ENCODE measurements at regions not wholly inside any gene's neighbourhood (a gene's known extent, or its start where the extent isn't known, plus 50 kb on each side); places are given as distances from the start of the nearest gene placed in this dataset.

- no peak overlapping the region for H3K9ac ChIP-seq (ENCODE audit: control insufficient read depth, insufficient read depth, low read length)
- no peak for TF ChIP-seq SMAD1 (IDR thresholded peaks at IDR 0.05; ENCODE audit: low read depth, partially characterized antibody)
- no peak for TF ChIP-seq RB1 (IDR thresholded peaks at IDR 0.05; ENCODE audit: borderline replicate concordance)
- no peak for TF ChIP-seq CHD2 (IDR thresholded peaks at IDR 0.05; ENCODE audit: borderline replicate concordance, low read depth, low read length)
- TF ChIP-seq STAT1 (conservative IDR thresholded peaks at IDR 0.05), result no peak
- no peak for TF ChIP-seq USF2 (IDR thresholded peaks at IDR 0.05; ENCODE audit: borderline replicate concordance, low read depth, low read length)
- TF ChIP-seq ESRRA (IDR thresholded peaks at IDR 0.05; ENCODE audit: low read length), result no peak
- TF ChIP-seq KLF5 (IDR thresholded peaks at IDR 0.05; ENCODE audit: partially characterized antibody), result no peak
- no peak for TF ChIP-seq ZNF622 (IDR thresholded peaks at IDR 0.05)
- no peak for TF ChIP-seq IKZF2 (IDR thresholded peaks at IDR 0.05)
- no peak for TF ChIP-seq ZNF274 (IDR thresholded peaks at IDR 0.05; ENCODE audit: insufficient read depth, insufficient read length)
- no peak for TF ChIP-seq ATF3 (IDR thresholded peaks at IDR 0.05; ENCODE audit: borderline replicate concordance, extremely low read depth, low read depth, low read length)
- no peak for TF ChIP-seq ATF7 (IDR thresholded peaks at IDR 0.05; ENCODE audit: low read depth)
- 68% methylated on average over 12 of the region's 12 CpGs for WGBS (ENCODE audit: insufficient coverage, insufficient replicate concordance, low lambda C conversion rate, missing lambda C conversion rate)
- no peaks in the 10 kb centered on the region for H3K36me3 ChIP-seq (ENCODE audit: control insufficient read depth in 2 of 2, insufficient read depth in 2 of 2, low read length in 1 of 2)
- no TSS peak for BruUV-seq (replicated peaks)
- FAIRE-seq (no peak), ATAC-seq (no peak), DNase-seq (ENCODE audit: low read depth, low spot score) (no peak)
- H3K27ac ChIP-seq (ENCODE audit: control insufficient read depth, insufficient read depth), result no peak overlapping the region
- intact Hi-C loops (cut with micrococcal nuclease; ENCODE audit: unreplicated experiment), result no loop called here
- H3K4me1 ChIP-seq (ENCODE audit: control insufficient read depth, insufficient read depth, low read length), result no peaks in the 10 kb centered on the region
- no peak overlapping the region for H3K4me3 ChIP-seq
- ChIA-PET CTCF (interaction anchor here (0.6 kb wide), 1 partner anchor 37 kb away, joined by 3 read pairs; no protein-coding TSS in a partner anchor), RAD21 (ENCODE audit: unreplicated experiment) (no interaction called here), POLR2A (interaction anchor here (0.6 kb wide), 1 partner anchor 481 kb away, joined by 5 read pairs; no protein-coding TSS in a partner anchor), SMC1A (ENCODE audit: uncharacterized antibody, unreplicated experiment) (interaction anchor here (1.4 to 1.9 kb wide), 3 partner anchors 9 to 125 kb away, joined by 3 to 4 read pairs (median 4); no protein-coding TSS in a partner anchor)
- no peaks in the 10 kb centered on the region for H3K9me3 ChIP-seq (replicated peaks; ENCODE audit: control insufficient read depth, insufficient read depth, low read length)
- H3K79me2 ChIP-seq (ENCODE audit: control insufficient read depth, insufficient read depth, low read length), result no peaks in the 10 kb centered on the region
- no peak overlapping the region for H3K4me2 ChIP-seq (ENCODE audit: control insufficient read depth, insufficient read depth)
- no peaks in the 10 kb centered on the region for H3K27me3 ChIP-seq (replicated peaks in 1 of 2; ENCODE audit: control insufficient read depth in 2 of 2, insufficient read depth in 2 of 2, low read length in 1 of 2)
- H4K20me1 ChIP-seq (ENCODE audit: control insufficient read depth, insufficient read depth), result no peaks in the 10 kb centered on the region
- H2AFZ ChIP-seq (ENCODE audit: control insufficient read depth, low read depth, low read length), result no peak overlapping the region
- in situ Hi-C loops (cut with MboI), result no loop called here
Measured at GRCh38 chr3:150308481-150309256, 99.4 kb upstream of the TSC22D2 start.
